GM23338 (cell line): ENCODE measurements at regions not wholly inside any gene's neighbourhood (a gene's known extent, or its start where the extent isn't known, plus 50 kb on each side); places are given as distances from the start of the nearest gene placed in this dataset.

Source experiments
- ATAC-seq: fragments of 200-7000 bp; cut with Tn5 transposase; 3 replicates; pipeline ENCODE4 v1.9.1; 2020
- DNase-seq: peaks from one replicate; pipeline ENCODE4 v3.0.0-alpha.2; 2015; ENCODE audit warnings: low spot score
- H2AFZ ChIP-seq: fragments of 200-600 bp; sonication (generic); 2 replicates; pipeline ENCODE4 v1.8.0; 2016; ENCODE audit warnings: antibody characterized with exemption, mild to moderate bottlenecking, moderate library complexity
- H3F3A ChIP-seq: fragments of 200-600 bp; sonication (generic); replicated peaks from 2 replicates; pipeline ENCODE4 v1.8.0; 2017; ENCODE audit warnings: antibody characterized with exemption, mixed run types, low read depth
- H3K27ac ChIP-seq: fragments of 200-600 bp; sonication (generic); 2 replicates; pipeline ENCODE4 v1.6.1; 2016; ENCODE audit warnings: low read depth
- H3K27me3 ChIP-seq: fragments of 200-600 bp; sonication (generic); 2 replicates; pipeline ENCODE4 v1.8.0; 2016; ENCODE audit warnings: mild to moderate bottlenecking, mixed run types, moderate library complexity; ENCODE audit not compliant: insufficient read depth
- H3K36me3 ChIP-seq: fragments of 200-600 bp; sonication (generic); 2 replicates; pipeline ENCODE4 v1.8.0; 2016; ENCODE audit warnings: mild to moderate bottlenecking; ENCODE audit not compliant: insufficient read depth
- H3K4me1 ChIP-seq: fragments of 200-600 bp; sonication (generic); 2 replicates; pipeline ENCODE4 v1.8.0; 2016; ENCODE audit warnings: mild to moderate bottlenecking, moderate library complexity; ENCODE audit not compliant: insufficient read depth
- H3K4me2 ChIP-seq: fragments of 200-600 bp; sonication (generic); 2 replicates; pipeline ENCODE4 v1.7.1; 2017; ENCODE audit warnings: mixed run types
- H3K4me3 ChIP-seq: fragments of 200-600 bp; sonication (generic); 2 replicates; pipeline ENCODE4 v1.6.1; 2016; ENCODE audit warnings: mixed run types
- H3K79me2 ChIP-seq: fragments of 200-600 bp; sonication (generic); replicated peaks from 2 replicates; pipeline ENCODE4 v1.8.0; 2017; ENCODE audit warnings: mild to moderate bottlenecking; ENCODE audit not compliant: insufficient read depth
- H3K9me2 ChIP-seq: fragments of 200-600 bp; sonication (generic); 2 replicates; pipeline ENCODE4 v1.8.0; 2017; ENCODE audit not compliant: insufficient read depth
- H4K20me1 ChIP-seq: fragments of 200-600 bp; sonication (generic); replicated peaks from 2 replicates; pipeline ENCODE4 v1.8.0; 2017; ENCODE audit warnings: mild to moderate bottlenecking; ENCODE audit not compliant: insufficient read depth
- H3K27ac Mint-ChIP-seq: 2 replicates; pipeline ENCODE4 v1.8.0; 2020; ENCODE audit warnings: inconsistent platforms, mild to moderate bottlenecking, moderate library complexity, mixed read lengths
- H3K27me3 Mint-ChIP-seq: 3 replicates; pipeline ENCODE4 v1.8.0; 2022; ENCODE audit warnings: low read depth, mild to moderate bottlenecking, moderate library complexity, mixed read lengths, inconsistent platforms; ENCODE audit not compliant: insufficient read depth, poor library complexity
- H3K36me3 Mint-ChIP-seq: 3 replicates; pipeline ENCODE4 v1.8.0; 2021; ENCODE audit warnings: low read depth, mild to moderate bottlenecking, inconsistent platforms, moderate library complexity, mixed read lengths
- H3K4me1 Mint-ChIP-seq: 3 replicates; pipeline ENCODE4 v1.8.0; 2020; ENCODE audit warnings: mild to moderate bottlenecking, inconsistent platforms, mixed read lengths
- H3K4me3 Mint-ChIP-seq: 3 replicates; pipeline ENCODE4 v1.8.0; 2021; ENCODE audit warnings: moderate library complexity, mild to moderate bottlenecking, inconsistent platforms, mixed read lengths
- H3K9me3 Mint-ChIP-seq: 3 replicates; pipeline ENCODE4 v1.8.0; 2020; ENCODE audit warnings: moderate library complexity, mild to moderate bottlenecking, inconsistent platforms, mixed read lengths
- EZH2phosphoT487 ChIP-seq: fragments of 200-600 bp; sonication (generic); IDR thresholded peaks from one replicate; pipeline ENCODE4 v1.8.1; 2018; ENCODE audit warnings: antibody characterized with exemption; ENCODE audit not compliant: unreplicated experiment
- NANOG ChIP-seq: IDR thresholded peaks from 2 replicates; pipeline ENCODE4 v1.6.1; 2016; ENCODE audit warnings: antibody characterized with exemption, borderline replicate concordance
- POLR2AphosphoS5 ChIP-seq: IDR thresholded peaks from 2 replicates; pipeline ENCODE4 v1.6.1; 2016; ENCODE audit warnings: antibody characterized with exemption, low read depth
- STAT1 ChIP-seq: IDR thresholded peaks from one replicate; pipeline ENCODE4 v1.6.1; 2016; ENCODE audit warnings: antibody characterized with exemption; ENCODE audit not compliant: unreplicated experiment
- ZNF114 ChIP-seq: fragments of 250-450 bp; sonication (Bioruptor Pico); IDR thresholded peaks from 2 replicates; pipeline ENCODE4 v1.5.0; 2020; ENCODE audit warnings: mild to moderate bottlenecking, moderate library complexity
- ZNF331 ChIP-seq: fragments of 250-450 bp; sonication (Bioruptor Pico); IDR thresholded peaks from 2 replicates; pipeline ENCODE4 v1.5.0; 2020; ENCODE audit warnings: low read depth, mild to moderate bottlenecking, moderate library complexity
- TF ChIP-seq, protein P1 (sequence below): IDR thresholded peaks from 2 replicates; pipeline ENCODE4 v1.6.1; 2016; ENCODE audit warnings: antibody characterized with exemption
- TF ChIP-seq, protein P2 (sequence below): IDR thresholded peaks from one replicate; pipeline ENCODE4 v1.6.1; 2018; ENCODE audit warnings: antibody characterized with exemption; ENCODE audit not compliant: unreplicated experiment
- TF ChIP-seq, protein P3 (sequence below): fragments of 250-450 bp; sonication (Bioruptor Pico); IDR thresholded peaks from 2 replicates; pipeline ENCODE4 v1.5.0; 2020; ENCODE audit warnings: mild to moderate bottlenecking, moderate library complexity
- TF ChIP-seq, protein P4 (sequence below), 2 experiments: fragments of 200-600 bp in 1 of 2; sonication (generic) in 1 of 2; conservative IDR thresholded peaks; 2 replicates each; pipeline versions ENCODE4 v1.5.1 to v1.6.1; 2016 to 2017; ENCODE audit warnings: antibody characterized with exemption in 2 of 2, low read depth in 2 of 2, mild to moderate bottlenecking in 2 of 2, moderate library complexity in 1 of 2

DNA sequence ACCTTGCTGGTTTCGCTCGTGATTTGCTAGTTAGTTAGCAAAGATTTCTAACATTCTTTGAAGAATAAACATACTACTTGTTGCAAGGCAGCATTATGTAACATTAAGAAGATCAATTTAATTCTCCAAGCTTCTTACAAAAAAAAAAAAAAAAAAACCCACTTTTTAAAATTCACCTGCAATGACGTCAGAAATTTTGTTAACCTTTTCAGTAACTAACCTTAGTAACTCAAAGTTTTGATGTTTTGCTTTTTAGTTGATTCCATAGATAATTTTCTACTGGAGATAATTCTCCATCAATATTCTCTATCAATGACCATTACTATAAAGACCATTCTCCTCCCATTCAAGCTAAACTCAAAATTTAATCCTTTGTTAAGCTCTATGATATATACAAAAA, 491.8 kb upstream of the TBL1XR1 start:
- Histone ChIP-seq H3K4me3 (no peak overlapping the region), H4K20me1 (no peaks in the 10 kb centered on the region), H3K27me3 (no peaks in the 10 kb centered on the region), H3F3A (no peaks in the 10 kb centered on the region), H3K36me3 (no peaks in the 10 kb centered on the region), H2AFZ (no peak overlapping the region), H3K79me2 (no peaks in the 10 kb centered on the region), H3K4me1 (no peaks in the 10 kb centered on the region), H3K9me2 (no peaks in the 10 kb centered on the region; the same call in 1 of the 2 replicates), H3K4me2 (no peak overlapping the region), H3K27ac (no peak overlapping the region)
- H3K27ac Mint-ChIP-seq: no peak overlapping the region
- peaks cover 17% of the 10 kb centered on the region for H3K4me1 Mint-ChIP-seq
- ATAC-seq (no peak), DNase-seq (no peak)
- no peaks in the 10 kb centered on the region for H3K9me3 Mint-ChIP-seq
- no peaks in the 10 kb centered on the region for H3K36me3 Mint-ChIP-seq
- H3K4me3 Mint-ChIP-seq: no peak overlapping the region
- TF ChIP-seq ZNF114: no peak
- TF ChIP-seq, protein P1, sequence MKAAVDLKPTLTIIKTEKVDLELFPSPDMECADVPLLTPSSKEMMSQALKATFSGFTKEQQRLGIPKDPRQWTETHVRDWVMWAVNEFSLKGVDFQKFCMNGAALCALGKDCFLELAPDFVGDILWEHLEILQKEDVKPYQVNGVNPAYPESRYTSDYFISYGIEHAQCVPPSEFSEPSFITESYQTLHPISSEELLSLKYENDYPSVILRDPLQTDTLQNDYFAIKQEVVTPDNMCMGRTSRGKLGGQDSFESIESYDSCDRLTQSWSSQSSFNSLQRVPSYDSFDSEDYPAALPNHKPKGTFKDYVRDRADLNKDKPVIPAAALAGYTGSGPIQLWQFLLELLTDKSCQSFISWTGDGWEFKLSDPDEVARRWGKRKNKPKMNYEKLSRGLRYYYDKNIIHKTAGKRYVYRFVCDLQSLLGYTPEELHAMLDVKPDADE: no peak
- H3K27me3 Mint-ChIP-seq: no peaks in the 10 kb centered on the region

DNA sequence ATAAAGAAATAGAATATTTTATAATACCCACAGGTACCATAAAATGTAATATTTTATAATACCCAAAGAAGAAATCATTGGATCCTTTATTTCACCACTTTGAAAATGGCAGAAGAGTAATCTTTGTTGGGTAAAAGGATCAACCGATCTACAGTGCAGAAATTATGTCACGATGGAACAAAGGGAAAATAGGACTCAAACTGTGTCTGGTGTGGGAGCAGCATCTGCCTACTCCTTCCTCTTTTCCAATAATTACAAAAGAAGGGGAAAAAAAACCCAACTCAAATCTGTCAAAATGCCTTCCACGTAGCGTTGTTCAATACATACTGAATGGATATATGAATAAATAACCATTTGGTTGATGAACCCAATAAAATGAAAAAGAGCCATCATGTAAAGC, 492.6 kb upstream of the TBL1XR1 start:
- Mint-ChIP-seq H3K36me3 (no peaks in the 10 kb centered on the region), H3K9me3 (no peaks in the 10 kb centered on the region), H3K4me3 (no peak overlapping the region), H3K27ac (no peak overlapping the region), H3K27me3 (no peaks in the 10 kb centered on the region), H3K4me1 (peaks cover 24% of the 10 kb centered on the region)
- Histone ChIP-seq H3K36me3 (no peaks in the 10 kb centered on the region), H2AFZ (no peak overlapping the region), H3F3A (no peaks in the 10 kb centered on the region), H3K79me2 (no peaks in the 10 kb centered on the region), H3K4me3 (no peak overlapping the region), H3K9me2 (no peaks in the 10 kb centered on the region; the same call in 1 of the 2 replicates), H3K27me3 (no peaks in the 10 kb centered on the region), H4K20me1 (no peaks in the 10 kb centered on the region), H3K27ac (no peak overlapping the region), H3K4me1 (no peaks in the 10 kb centered on the region), H3K4me2 (no peak overlapping the region)
- DNase-seq (no peak), ATAC-seq (no peak)
- TF ChIP-seq ZNF114: no peak
- no peak for TF ChIP-seq NANOG
- TF ChIP-seq, protein P2, sequence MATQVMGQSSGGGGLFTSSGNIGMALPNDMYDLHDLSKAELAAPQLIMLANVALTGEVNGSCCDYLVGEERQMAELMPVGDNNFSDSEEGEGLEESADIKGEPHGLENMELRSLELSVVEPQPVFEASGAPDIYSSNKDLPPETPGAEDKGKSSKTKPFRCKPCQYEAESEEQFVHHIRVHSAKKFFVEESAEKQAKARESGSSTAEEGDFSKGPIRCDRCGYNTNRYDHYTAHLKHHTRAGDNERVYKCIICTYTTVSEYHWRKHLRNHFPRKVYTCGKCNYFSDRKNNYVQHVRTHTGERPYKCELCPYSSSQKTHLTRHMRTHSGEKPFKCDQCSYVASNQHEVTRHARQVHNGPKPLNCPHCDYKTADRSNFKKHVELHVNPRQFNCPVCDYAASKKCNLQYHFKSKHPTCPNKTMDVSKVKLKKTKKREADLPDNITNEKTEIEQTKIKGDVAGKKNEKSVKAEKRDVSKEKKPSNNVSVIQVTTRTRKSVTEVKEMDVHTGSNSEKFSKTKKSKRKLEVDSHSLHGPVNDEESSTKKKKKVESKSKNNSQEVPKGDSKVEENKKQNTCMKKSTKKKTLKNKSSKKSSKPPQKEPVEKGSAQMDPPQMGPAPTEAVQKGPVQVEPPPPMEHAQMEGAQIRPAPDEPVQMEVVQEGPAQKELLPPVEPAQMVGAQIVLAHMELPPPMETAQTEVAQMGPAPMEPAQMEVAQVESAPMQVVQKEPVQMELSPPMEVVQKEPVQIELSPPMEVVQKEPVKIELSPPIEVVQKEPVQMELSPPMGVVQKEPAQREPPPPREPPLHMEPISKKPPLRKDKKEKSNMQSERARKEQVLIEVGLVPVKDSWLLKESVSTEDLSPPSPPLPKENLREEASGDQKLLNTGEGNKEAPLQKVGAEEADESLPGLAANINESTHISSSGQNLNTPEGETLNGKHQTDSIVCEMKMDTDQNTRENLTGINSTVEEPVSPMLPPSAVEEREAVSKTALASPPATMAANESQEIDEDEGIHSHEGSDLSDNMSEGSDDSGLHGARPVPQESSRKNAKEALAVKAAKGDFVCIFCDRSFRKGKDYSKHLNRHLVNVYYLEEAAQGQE: no peak
- TF ChIP-seq, protein P3, sequence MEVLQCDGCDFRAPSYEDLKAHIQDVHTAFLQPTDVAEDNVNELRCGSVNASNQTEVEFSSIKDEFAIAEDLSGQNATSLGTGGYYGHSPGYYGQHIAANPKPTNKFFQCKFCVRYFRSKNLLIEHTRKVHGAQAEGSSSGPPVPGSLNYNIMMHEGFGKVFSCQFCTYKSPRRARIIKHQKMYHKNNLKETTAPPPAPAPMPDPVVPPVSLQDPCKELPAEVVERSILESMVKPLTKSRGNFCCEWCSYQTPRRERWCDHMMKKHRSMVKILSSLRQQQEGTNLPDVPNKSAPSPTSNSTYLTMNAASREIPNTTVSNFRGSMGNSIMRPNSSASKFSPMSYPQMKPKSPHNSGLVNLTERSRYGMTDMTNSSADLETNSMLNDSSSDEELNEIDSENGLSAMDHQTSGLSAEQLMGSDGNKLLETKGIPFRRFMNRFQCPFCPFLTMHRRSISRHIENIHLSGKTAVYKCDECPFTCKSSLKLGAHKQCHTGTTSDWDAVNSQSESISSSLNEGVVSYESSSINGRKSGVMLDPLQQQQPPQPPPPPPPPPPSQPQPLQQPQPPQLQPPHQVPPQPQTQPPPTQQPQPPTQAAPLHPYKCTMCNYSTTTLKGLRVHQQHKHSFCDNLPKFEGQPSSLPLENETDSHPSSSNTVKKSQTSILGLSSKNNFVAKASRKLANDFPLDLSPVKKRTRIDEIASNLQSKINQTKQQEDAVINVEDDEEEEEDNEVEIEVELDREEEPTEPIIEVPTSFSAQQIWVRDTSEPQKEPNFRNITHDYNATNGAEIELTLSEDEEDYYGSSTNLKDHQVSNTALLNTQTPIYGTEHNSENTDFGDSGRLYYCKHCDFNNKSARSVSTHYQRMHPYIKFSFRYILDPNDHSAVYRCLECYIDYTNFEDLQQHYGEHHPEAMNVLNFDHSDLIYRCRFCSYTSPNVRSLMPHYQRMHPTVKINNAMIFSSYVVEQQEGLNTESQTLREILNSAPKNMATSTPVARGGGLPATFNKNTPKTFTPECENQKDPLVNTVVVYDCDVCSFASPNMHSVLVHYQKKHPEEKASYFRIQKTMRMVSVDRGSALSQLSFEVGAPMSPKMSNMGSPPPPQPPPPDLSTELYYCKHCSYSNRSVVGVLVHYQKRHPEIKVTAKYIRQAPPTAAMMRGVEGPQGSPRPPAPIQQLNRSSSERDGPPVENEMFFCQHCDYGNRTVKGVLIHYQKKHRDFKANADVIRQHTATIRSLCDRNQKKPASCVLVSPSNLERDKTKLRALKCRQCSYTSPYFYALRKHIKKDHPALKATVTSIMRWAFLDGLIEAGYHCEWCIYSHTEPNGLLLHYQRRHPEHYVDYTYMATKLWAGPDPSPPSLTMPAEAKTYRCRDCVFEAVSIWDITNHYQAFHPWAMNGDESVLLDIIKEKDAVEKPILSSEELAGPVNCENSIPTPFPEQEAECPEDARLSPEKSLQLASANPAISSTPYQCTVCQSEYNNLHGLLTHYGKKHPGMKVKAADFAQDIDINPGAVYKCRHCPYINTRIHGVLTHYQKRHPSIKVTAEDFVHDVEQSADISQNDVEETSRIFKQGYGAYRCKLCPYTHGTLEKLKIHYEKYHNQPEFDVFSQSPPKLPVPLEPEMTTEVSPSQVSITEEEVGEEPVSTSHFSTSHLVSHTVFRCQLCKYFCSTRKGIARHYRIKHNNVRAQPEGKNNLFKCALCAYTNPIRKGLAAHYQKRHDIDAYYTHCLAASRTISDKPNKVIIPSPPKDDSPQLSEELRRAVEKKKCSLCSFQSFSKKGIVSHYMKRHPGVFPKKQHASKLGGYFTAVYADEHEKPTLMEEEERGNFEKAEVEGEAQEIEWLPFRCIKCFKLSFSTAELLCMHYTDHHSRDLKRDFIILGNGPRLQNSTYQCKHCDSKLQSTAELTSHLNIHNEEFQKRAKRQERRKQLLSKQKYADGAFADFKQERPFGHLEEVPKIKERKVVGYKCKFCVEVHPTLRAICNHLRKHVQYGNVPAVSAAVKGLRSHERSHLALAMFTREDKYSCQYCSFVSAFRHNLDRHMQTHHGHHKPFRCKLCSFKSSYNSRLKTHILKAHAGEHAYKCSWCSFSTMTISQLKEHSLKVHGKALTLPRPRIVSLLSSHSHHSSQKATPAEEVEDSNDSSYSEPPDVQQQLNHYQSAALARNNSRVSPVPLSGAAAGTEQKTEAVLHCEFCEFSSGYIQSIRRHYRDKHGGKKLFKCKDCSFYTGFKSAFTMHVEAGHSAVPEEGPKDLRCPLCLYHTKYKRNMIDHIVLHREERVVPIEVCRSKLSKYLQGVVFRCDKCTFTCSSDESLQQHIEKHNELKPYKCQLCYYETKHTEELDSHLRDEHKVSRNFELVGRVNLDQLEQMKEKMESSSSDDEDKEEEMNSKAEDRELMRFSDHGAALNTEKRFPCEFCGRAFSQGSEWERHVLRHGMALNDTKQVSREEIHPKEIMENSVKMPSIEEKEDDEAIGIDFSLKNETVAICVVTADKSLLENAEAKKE (CRISPR knock-in tag): no peak
- no peak for TF ChIP-seq ZNF331 (CRISPR knock-in tag)
- TF ChIP-seq EZH2phosphoT487: no peak
- TF ChIP-seq, protein P4, sequence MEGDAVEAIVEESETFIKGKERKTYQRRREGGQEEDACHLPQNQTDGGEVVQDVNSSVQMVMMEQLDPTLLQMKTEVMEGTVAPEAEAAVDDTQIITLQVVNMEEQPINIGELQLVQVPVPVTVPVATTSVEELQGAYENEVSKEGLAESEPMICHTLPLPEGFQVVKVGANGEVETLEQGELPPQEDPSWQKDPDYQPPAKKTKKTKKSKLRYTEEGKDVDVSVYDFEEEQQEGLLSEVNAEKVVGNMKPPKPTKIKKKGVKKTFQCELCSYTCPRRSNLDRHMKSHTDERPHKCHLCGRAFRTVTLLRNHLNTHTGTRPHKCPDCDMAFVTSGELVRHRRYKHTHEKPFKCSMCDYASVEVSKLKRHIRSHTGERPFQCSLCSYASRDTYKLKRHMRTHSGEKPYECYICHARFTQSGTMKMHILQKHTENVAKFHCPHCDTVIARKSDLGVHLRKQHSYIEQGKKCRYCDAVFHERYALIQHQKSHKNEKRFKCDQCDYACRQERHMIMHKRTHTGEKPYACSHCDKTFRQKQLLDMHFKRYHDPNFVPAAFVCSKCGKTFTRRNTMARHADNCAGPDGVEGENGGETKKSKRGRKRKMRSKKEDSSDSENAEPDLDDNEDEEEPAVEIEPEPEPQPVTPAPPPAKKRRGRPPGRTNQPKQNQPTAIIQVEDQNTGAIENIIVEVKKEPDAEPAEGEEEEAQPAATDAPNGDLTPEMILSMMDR (conservative IDR thresholded peaks at IDR 0.05; ENCODE audit: low read depth in 2 of 2): no peak
- TF ChIP-seq POLR2AphosphoS5: no peak
- no peak for TF ChIP-seq STAT1
